K562 (cell line): ENCODE measurements at regions not wholly inside any gene's neighbourhood (a gene's known extent, or its start where the extent isn't known, plus 50 kb on each side); places are given as distances from the start of the nearest gene placed in this dataset.

Source experiments
- ATAC-seq: fragments of 200-7000 bp; cut with Tn5 transposase; 3 replicates; pipeline ENCODE4 v1.9.1; 2020; ENCODE audit warnings: moderate library complexity
- BruUV-seq: library from RNA; stranded (reverse); fragments of 400-500 nt; replicated peaks from 2 replicates; lab custom pipeline; 2021; lab: Mats Ljungman, UMichigan
- CTCF ChIA-PET: fragments of 300-600 bp; formaldehyde crosslinking; extraction: SDS; loops from one replicate; lab custom pipeline; 2021; ENCODE audit warnings: low intra/inter-chr PET ratio; lab: Yijun Ruan, JAX
- POLR2A ChIA-PET: fragments of 300-600, 350-650 bp; sonication (Branson Sonifier 250); formaldehyde crosslinking; extraction: SDS; loops from one replicate; lab custom pipeline; 2021; ENCODE audit warnings: antibody characterized with exemption, inconsistent platforms; lab: Yijun Ruan, JAX
- DNase-seq, 4 experiments: peaks; one replicate each; pipeline versions ENCODE4 v3.0.0 to v3.0.0-alpha.2; 2011 to 2018; ENCODE audit warnings: low spot score in 3 of 4, mixed read lengths in 3 of 4; ENCODE audit errors: extremely low read depth in 1 of 4
- FAIRE-seq: peaks from 2 replicates; lab custom pipeline; 2011; peaks lifted over from hg19 to GRCh38; lab: Jason Lieb, UNC
- H2AFZ ChIP-seq: 2 replicates; pipeline ENCODE4 v1.6.0; 2011; ENCODE audit warnings: low read depth, low read length, control low read depth, inconsistent platforms
- H3K27ac ChIP-seq: fragments of 200-600 bp; 3 replicates; pipeline ENCODE4 v1.8.0; 2011; ENCODE audit warnings: low read depth, mild to moderate bottlenecking, control low read depth, inconsistent platforms, low read length, moderate library complexity, mixed read lengths; ENCODE audit errors: extremely low read depth
- H3K27me3 ChIP-seq, 2 experiments: fragments of 300-600 bp in 1 of 2; 2 replicates in 1 of 2; 3 replicates in 1 of 2; pipeline versions ENCODE4 v1.6.0 to v1.8.0; 2011; ENCODE audit warnings: inconsistent platforms in 2 of 2, low read length in 2 of 2, mild to moderate bottlenecking in 1 of 2, mixed read lengths in 1 of 2, moderate library complexity in 1 of 2; ENCODE audit not compliant: control insufficient read depth in 2 of 2, insufficient read depth in 2 of 2
- H3K36me3 ChIP-seq: fragments of 300-600 bp; 3 replicates; pipeline ENCODE4 v1.8.0; 2011; ENCODE audit warnings: mild to moderate bottlenecking, low read length, inconsistent platforms; ENCODE audit not compliant: control insufficient read depth, insufficient read depth
- H3K4me1 ChIP-seq, 2 experiments: fragments of 200-600 bp in 1 of 2; replicated peaks in 1 of 2; 2 replicates in 1 of 2; 3 replicates in 1 of 2; pipeline versions ENCODE4 v1.5.1 to v1.8.0; 2011; ENCODE audit warnings: inconsistent platforms in 2 of 2, low read length in 2 of 2, mild to moderate bottlenecking in 1 of 2, mixed read lengths in 1 of 2, moderate library complexity in 1 of 2; ENCODE audit not compliant: control insufficient read depth in 2 of 2, insufficient read depth in 2 of 2
- H3K4me2 ChIP-seq: 2 replicates; pipeline ENCODE4 v1.6.1; 2011; ENCODE audit warnings: low read length, control low read depth, inconsistent platforms, mixed read lengths; ENCODE audit not compliant: insufficient read depth
- H3K4me3 ChIP-seq: fragments of 200-600 bp; sonication (generic), shearing (Covaris generic); 2 replicates; pipeline ENCODE4 v1.5.1; 2016; ENCODE audit warnings: control low read depth, inconsistent platforms
- H3K79me2 ChIP-seq: fragments of 200-600 bp; 3 replicates; pipeline ENCODE4 v1.8.0; 2011; ENCODE audit warnings: low read length, inconsistent platforms; ENCODE audit not compliant: control insufficient read depth, insufficient read depth
- H3K9ac ChIP-seq, 2 experiments: 2 replicates each; pipeline versions ENCODE4 v1.6.0 to v1.6.1; 2011; ENCODE audit warnings: low read depth in 2 of 2, low read length in 2 of 2, control low read depth in 1 of 2, inconsistent platforms in 1 of 2, mild to moderate bottlenecking in 1 of 2, mixed read lengths in 1 of 2; ENCODE audit not compliant: insufficient read depth in 1 of 2
- H3K9me1 ChIP-seq: one replicate; pipeline ENCODE4 v1.6.0; 2011; ENCODE audit warnings: inconsistent platforms, mild to moderate bottlenecking, low read length, moderate library complexity; ENCODE audit not compliant: control insufficient read depth, insufficient read depth
- H3K9me3 ChIP-seq: replicated peaks from 2 replicates; pipeline ENCODE4 v1.5.1; 2011; ENCODE audit warnings: low read depth, low read length, inconsistent platforms; ENCODE audit not compliant: control insufficient read depth, insufficient read depth
- H4K20me1 ChIP-seq: replicated peaks from 2 replicates; pipeline ENCODE4 v1.6.1; 2011; ENCODE audit warnings: low read length, inconsistent platforms, mixed read lengths; ENCODE audit not compliant: control insufficient read depth, insufficient read depth
- CBFB ChIP-seq: sonication (generic); formaldehyde crosslinking; IDR thresholded peaks from 2 replicates; pipeline ENCODE4 v1.4.0; 2020; ENCODE audit warnings: mild to moderate bottlenecking, missing genetic modification reagents
- CEBPG ChIP-seq, 3 experiments: fragments of 200-800 bp in 1 of 3; sonication (Bioruptor generic) in 1 of 3; sonication (generic) in 1 of 3; formaldehyde crosslinking in 1 of 3; IDR thresholded peaks in 2 of 3; conservative IDR thresholded peaks in 1 of 3; 2 replicates each; pipeline versions ENCODE4 v1.6.1 to v1.8.0; 2016 to 2022; ENCODE audit warnings: missing compliant biosample characterization in 2 of 3, missing genetic modification characterization in 2 of 3, mild to moderate bottlenecking in 1 of 3, missing genetic modification reagents in 1 of 3
- DNMT1 ChIP-seq: fragments of 450-650 bp; IDR thresholded peaks from 2 replicates; pipeline ENCODE4 v1.6.1; 2016; ENCODE audit warnings: antibody characterized with exemption, mild to moderate bottlenecking
- FIP1L1 ChIP-seq: fragments of 200-400 bp; formaldehyde crosslinking; IDR thresholded peaks from 2 replicates; pipeline ENCODE4 v1.6.1; 2018; ENCODE audit warnings: mild to moderate bottlenecking, low read depth, low read length; ENCODE audit not compliant: poor library complexity, severe bottlenecking
- GATAD2B ChIP-seq: fragments of 450-650 bp; IDR thresholded peaks from 2 replicates; pipeline ENCODE4 v1.6.1; 2017; ENCODE audit warnings: mild to moderate bottlenecking, borderline replicate concordance
- KDM5B ChIP-seq: fragments of 200-600 bp; sonication (generic); IDR thresholded peaks from 2 replicates; pipeline ENCODE4 v1.6.1; 2012; ENCODE audit warnings: low read depth, mild to moderate bottlenecking, moderate library complexity, low read length, control low read depth, inconsistent platforms; ENCODE audit not compliant: insufficient replicate concordance
- MTA2 ChIP-seq: fragments of 450-650 bp; IDR thresholded peaks from 2 replicates; pipeline ENCODE4 v1.6.1; 2016; ENCODE audit warnings: low read depth
- MYNN ChIP-seq, 2 experiments: sonication (generic); formaldehyde crosslinking in 1 of 2; IDR thresholded peaks; 2 replicates each; pipeline versions ENCODE4 v1.5.0 to v1.6.1; 2016 to 2020; ENCODE audit warnings: antibody characterized with exemption in 1 of 2, missing genetic modification reagents in 1 of 2
- NFIX ChIP-seq: fragments of 250-450 bp; sonication (Bioruptor Pico); IDR thresholded peaks from 2 replicates; pipeline ENCODE4 v1.4.0; 2020; ENCODE audit warnings: low read depth, mild to moderate bottlenecking, moderate library complexity
- TGIF2 ChIP-seq: sonication (generic); formaldehyde crosslinking; IDR thresholded peaks from 2 replicates; pipeline ENCODE4 v1.8.1; 2022; ENCODE audit warnings: mild to moderate bottlenecking, missing genetic modification reagents, moderate library complexity
- YBX1 ChIP-seq: fragments of 450-650 bp; IDR thresholded peaks from 2 replicates; pipeline ENCODE4 v1.7.1; 2016; ENCODE audit warnings: mild to moderate bottlenecking
- ZNF146 ChIP-seq: IDR thresholded peaks from one replicate; pipeline ENCODE4 v1.6.1; 2018; ENCODE audit warnings: missing compliant biosample characterization; ENCODE audit not compliant: unreplicated experiment
- ZNF316 ChIP-seq: fragments of 450-650 bp; IDR thresholded peaks from 2 replicates; pipeline ENCODE4 v1.6.1; 2016
- WGBS: fragments of 100-300 bp; shearing (Covaris generic); methylation state at CpG from one replicate; pipeline ENCODE4 v1.1.6; 2016; ENCODE audit warnings: low coverage, mixed read lengths; ENCODE audit not compliant: insufficient coverage; ENCODE audit errors: missing lambda C conversion rate; 5-methylcytosine and 5-hydroxymethylcytosine counted together
- in situ Hi-C: fragments of 300-500 bp; cut with MboI; formaldehyde crosslinking; loops from 4 replicates; pipeline ENCODE4 v1.15.0; 2018; ENCODE audit warnings: inconsistent platforms, mixed read lengths
- intact Hi-C: fragments of 100-400 bp; cut with micrococcal nuclease; formaldehyde crosslinking; loops from 2 replicates; pipeline ENCODE4 v1.14.2; 2022
- TF ChIP-seq, protein P1 (sequence below), 3 experiments: IDR thresholded peaks in 2 of 3; conservative IDR thresholded peaks in 1 of 3; 2 replicates each; pipeline ENCODE4 v1.5.1; 2011 to 2012; ENCODE audit warnings: low read length in 3 of 3, mild to moderate bottlenecking in 3 of 3, control low read depth in 2 of 3, improper control_type of control experiment in 1 of 3, inconsistent platforms in 1 of 3, low read depth in 1 of 3, mixed read lengths in 1 of 3, moderate library complexity in 1 of 3; ENCODE audit not compliant: insufficient read depth in 2 of 3
- TF ChIP-seq, protein P2 (sequence below): sonication (generic); formaldehyde crosslinking; IDR thresholded peaks from 2 replicates; pipeline ENCODE4 v1.8.0; 2022; ENCODE audit warnings: mild to moderate bottlenecking, low read depth, missing genetic modification reagents
- TF ChIP-seq, protein P3 (sequence below), 2 experiments: IDR thresholded peaks in 1 of 2; conservative IDR thresholded peaks in 1 of 2; 2 replicates each; pipeline ENCODE4 v1.6.1; 2016; ENCODE audit warnings: low read depth in 2 of 2, mild to moderate bottlenecking in 1 of 2, missing compliant biosample characterization in 1 of 2, missing genetic modification characterization in 1 of 2, moderate library complexity in 1 of 2

DNA sequence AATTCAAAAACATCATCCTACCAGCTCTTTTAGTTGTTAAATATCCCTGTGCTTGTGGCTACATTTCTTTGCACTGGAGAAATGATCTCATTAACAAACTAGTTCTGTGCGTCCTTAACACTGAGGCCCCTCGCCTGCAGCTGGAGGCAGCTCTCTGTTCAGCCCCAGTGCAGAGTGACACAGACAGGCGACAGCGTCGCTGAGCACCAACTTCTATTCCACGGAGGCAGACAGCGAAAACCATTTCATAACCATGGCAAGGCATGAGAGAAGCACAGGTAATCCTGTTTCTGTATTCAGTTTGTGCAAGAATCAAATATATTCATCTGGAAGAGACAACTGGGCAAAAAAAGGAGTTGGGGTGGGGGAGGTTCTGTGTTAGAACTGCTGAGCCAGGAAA, 530.7 kb downstream of the ZIC1 start:
- no peak for DNase-seq
- H3K4me3 ChIP-seq, result no peak overlapping the region
- H3K9ac ChIP-seq, result no peak overlapping the region
- H3K4me2 ChIP-seq, result no peak overlapping the region
- H3K9me3 ChIP-seq, result no peaks in the 10 kb centered on the region; the same call in 1 of the 2 replicates
- TF ChIP-seq DNMT1 (no peak), MTA2 (no peak), ZNF146 (no peak), CBFB (CRISPR knock-in tag) (no peak), NFIX (no peak), KDM5B (no peak), GATAD2B (no peak), YBX1 (no peak), MYNN (IDR thresholded peaks at IDR 0.05) (no peak), MYNN (CRISPR knock-in tag; IDR thresholded peaks at IDR 0.05) (no peak), ZNF316 (no peak), CEBPG (CRISPR knock-in tag; IDR thresholded peaks at IDR 0.05) (no peak), CEBPG (tag; conservative IDR thresholded peaks at IDR 0.05 in 1 of 2, IDR thresholded peaks at IDR 0.05 in 1 of 2) (no peak), FIP1L1 (no peak), TGIF2 (CRISPR knock-in tag) (no peak)
- TF ChIP-seq, protein P1, sequence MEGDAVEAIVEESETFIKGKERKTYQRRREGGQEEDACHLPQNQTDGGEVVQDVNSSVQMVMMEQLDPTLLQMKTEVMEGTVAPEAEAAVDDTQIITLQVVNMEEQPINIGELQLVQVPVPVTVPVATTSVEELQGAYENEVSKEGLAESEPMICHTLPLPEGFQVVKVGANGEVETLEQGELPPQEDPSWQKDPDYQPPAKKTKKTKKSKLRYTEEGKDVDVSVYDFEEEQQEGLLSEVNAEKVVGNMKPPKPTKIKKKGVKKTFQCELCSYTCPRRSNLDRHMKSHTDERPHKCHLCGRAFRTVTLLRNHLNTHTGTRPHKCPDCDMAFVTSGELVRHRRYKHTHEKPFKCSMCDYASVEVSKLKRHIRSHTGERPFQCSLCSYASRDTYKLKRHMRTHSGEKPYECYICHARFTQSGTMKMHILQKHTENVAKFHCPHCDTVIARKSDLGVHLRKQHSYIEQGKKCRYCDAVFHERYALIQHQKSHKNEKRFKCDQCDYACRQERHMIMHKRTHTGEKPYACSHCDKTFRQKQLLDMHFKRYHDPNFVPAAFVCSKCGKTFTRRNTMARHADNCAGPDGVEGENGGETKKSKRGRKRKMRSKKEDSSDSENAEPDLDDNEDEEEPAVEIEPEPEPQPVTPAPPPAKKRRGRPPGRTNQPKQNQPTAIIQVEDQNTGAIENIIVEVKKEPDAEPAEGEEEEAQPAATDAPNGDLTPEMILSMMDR (IDR thresholded peaks at IDR 0.05 in 2 of 3, conservative IDR thresholded peaks at IDR 0.05 in 1 of 3; ENCODE audit: insufficient read depth in 2 of 3, low read depth in 1 of 3, low read length in 3 of 3), result no peak
- TF ChIP-seq, protein P2, sequence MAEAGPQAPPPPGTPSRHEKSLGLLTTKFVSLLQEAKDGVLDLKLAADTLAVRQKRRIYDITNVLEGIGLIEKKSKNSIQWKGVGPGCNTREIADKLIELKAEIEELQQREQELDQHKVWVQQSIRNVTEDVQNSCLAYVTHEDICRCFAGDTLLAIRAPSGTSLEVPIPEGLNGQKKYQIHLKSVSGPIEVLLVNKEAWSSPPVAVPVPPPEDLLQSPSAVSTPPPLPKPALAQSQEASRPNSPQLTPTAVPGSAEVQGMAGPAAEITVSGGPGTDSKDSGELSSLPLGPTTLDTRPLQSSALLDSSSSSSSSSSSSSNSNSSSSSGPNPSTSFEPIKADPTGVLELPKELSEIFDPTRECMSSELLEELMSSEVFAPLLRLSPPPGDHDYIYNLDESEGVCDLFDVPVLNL (CRISPR knock-in tag), result no peak
- TF ChIP-seq, protein P3, sequence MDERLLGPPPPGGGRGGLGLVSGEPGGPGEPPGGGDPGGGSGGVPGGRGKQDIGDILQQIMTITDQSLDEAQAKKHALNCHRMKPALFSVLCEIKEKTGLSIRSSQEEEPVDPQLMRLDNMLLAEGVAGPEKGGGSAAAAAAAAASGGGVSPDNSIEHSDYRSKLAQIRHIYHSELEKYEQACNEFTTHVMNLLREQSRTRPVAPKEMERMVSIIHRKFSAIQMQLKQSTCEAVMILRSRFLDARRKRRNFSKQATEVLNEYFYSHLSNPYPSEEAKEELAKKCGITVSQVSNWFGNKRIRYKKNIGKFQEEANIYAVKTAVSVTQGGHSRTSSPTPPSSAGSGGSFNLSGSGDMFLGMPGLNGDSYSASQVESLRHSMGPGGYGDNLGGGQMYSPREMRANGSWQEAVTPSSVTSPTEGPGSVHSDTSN (CRISPR knock-in tag; IDR thresholded peaks at IDR 0.05; ENCODE audit: low read depth), result no peak
- TF ChIP-seq, protein P3 (tag; conservative IDR thresholded peaks at IDR 0.05; ENCODE audit: low read depth), result no peak
- TF ChIP-seq, all 486 proteins: peak for 0
- Histone ChIP-seq H3K27me3 (no peaks in the 10 kb centered on the region), H3K9me1 (no peaks in the 10 kb centered on the region), H3K27ac (no peak overlapping the region), H2AFZ (no peak overlapping the region), H4K20me1 (no peaks in the 10 kb centered on the region), H3K79me2 (no peaks in the 10 kb centered on the region), H3K4me1 (no peaks in the 10 kb centered on the region), H3K36me3 (no peaks in the 10 kb centered on the region)
- intact Hi-C loops (no loop called here), in situ Hi-C loops (no loop called here)
- ATAC-seq (no peak), FAIRE-seq (no peak)
- BruUV-seq, result no TSS peak
- CTCF ChIA-PET, result no interaction called here
- 0% methylated on average over 3 of the region's 7 CpGs for WGBS
- POLR2A ChIA-PET, result no interaction called here
